Right atrium auricular region (tissue), 2 donors: ENCODE measurements at regions not wholly inside any gene's neighbourhood (a gene's known extent, or its start where the extent isn't known, plus 50 kb on each side); places are given as distances from the start of the nearest gene placed in this dataset.
"Not testable (repeated sequence)": the region's sequence is repeated elsewhere in the genome, so short reads cannot be mapped to it uniquely, and the experiment has no call there.

Source experiments
- DNase-seq: peaks from one replicate; pipeline ENCODE4 v3.0.0-alpha.2; 2019; ENCODE audit warnings: low spot score
- H3K27ac ChIP-seq, 2 donors: fragments of 200-600 bp; sonication (generic); 1 replicate in 1 of 2; 2 replicates in 1 of 2; pipeline ENCODE4 v1.5.1; 2016 to 2019
- H3K27me3 ChIP-seq, 2 donors: fragments of 200-600 bp; sonication (generic); one replicate each; pipeline versions ENCODE4 v1.5.1 to v1.6.0; 2017 to 2019
- H3K36me3 ChIP-seq: fragments of 200-600 bp; sonication (generic); one replicate; pipeline ENCODE4 v1.5.1; 2016
- H3K4me1 ChIP-seq, 2 donors: fragments of 200-600 bp; sonication (generic); one replicate each; pipeline versions ENCODE4 v1.5.1 to v1.6.0; 2017 to 2019
- H3K4me3 ChIP-seq, 2 donors: fragments of 200-600 bp; sonication (generic); 1 replicate in 1 of 2; 2 replicates in 1 of 2; pipeline ENCODE4 v1.5.1; 2017 to 2019; ENCODE audit warnings: mild to moderate bottlenecking in 1 of 2, moderate library complexity in 1 of 2
- H3K9me3 ChIP-seq, 2 donors: fragments of 200-600 bp; sonication (generic); one replicate each; pipeline ENCODE4 v1.5.1; 2019
- TF ChIP-seq, protein P1 (sequence below), 2 donors: fragments of 200-600 bp; sonication (generic); IDR thresholded peaks; one replicate each; pipeline ENCODE4 v1.5.1; 2019; ENCODE audit warnings: antibody characterized with exemption in 2 of 2

DNA sequence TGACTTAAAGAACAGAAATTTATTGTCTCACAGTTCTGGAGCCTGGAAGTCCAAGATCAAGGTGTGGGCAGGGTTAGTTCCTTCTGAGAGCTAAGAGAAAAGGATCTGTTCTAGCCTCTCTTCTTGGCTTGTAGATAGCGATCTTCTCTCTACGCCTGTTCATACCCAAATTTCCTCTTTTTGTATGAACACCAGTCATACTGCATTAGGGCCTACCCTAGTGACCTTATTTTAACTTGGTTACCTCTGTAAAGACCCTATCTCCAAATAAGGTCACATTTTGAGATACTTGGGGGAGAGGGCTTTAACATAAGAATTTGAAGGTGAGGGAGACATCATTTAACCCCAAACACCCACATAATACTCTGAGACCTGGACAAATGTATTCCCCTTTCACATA is 55.6 kb upstream of the SPP1 start:
- no peak for DNase-seq
- no peaks in the 10 kb centered on the region for H3K9me3 ChIP-seq
- H3K27ac ChIP-seq: no peak overlapping the region
- TF ChIP-seq, protein P1, sequence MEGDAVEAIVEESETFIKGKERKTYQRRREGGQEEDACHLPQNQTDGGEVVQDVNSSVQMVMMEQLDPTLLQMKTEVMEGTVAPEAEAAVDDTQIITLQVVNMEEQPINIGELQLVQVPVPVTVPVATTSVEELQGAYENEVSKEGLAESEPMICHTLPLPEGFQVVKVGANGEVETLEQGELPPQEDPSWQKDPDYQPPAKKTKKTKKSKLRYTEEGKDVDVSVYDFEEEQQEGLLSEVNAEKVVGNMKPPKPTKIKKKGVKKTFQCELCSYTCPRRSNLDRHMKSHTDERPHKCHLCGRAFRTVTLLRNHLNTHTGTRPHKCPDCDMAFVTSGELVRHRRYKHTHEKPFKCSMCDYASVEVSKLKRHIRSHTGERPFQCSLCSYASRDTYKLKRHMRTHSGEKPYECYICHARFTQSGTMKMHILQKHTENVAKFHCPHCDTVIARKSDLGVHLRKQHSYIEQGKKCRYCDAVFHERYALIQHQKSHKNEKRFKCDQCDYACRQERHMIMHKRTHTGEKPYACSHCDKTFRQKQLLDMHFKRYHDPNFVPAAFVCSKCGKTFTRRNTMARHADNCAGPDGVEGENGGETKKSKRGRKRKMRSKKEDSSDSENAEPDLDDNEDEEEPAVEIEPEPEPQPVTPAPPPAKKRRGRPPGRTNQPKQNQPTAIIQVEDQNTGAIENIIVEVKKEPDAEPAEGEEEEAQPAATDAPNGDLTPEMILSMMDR (IDR thresholded peaks at IDR 0.05): no peak
- H3K27me3 ChIP-seq: no peaks in the 10 kb centered on the region
- H3K4me3 ChIP-seq: no peak overlapping the region
- H3K4me1 ChIP-seq: no peaks in the 10 kb centered on the region
- no peaks in the 10 kb centered on the region for H3K36me3 ChIP-seq

DNA sequence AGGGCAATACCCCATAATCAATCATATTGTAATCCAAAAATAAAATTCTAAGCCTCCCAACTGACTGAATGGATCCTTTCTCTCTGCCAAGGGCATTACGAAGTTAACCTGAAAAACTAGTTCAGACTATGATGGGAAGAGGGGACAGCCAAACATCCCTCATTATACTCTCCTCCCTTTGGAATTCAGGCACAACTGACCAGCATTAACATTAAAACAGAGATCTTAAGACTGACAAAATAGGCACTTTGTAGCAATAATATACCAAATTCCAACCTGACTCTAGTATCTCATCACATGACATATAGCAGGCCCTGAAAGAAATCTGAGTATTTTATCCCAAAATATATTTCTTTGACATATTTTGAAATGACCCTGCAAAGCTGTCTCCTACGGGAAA is 55.0 kb upstream of the SPP1 start:
- H3K36me3 ChIP-seq: no peaks in the 10 kb centered on the region
- no peaks in the 10 kb centered on the region for H3K4me1 ChIP-seq
- no peaks in the 10 kb centered on the region for H3K27me3 ChIP-seq
- no peaks in the 10 kb centered on the region for H3K9me3 ChIP-seq
- no peak overlapping the region for H3K27ac ChIP-seq
- H3K4me3 ChIP-seq: no peak overlapping the region
- DNase-seq: no peak
- TF ChIP-seq, protein P1 (IDR thresholded peaks at IDR 0.05): no peak

DNA sequence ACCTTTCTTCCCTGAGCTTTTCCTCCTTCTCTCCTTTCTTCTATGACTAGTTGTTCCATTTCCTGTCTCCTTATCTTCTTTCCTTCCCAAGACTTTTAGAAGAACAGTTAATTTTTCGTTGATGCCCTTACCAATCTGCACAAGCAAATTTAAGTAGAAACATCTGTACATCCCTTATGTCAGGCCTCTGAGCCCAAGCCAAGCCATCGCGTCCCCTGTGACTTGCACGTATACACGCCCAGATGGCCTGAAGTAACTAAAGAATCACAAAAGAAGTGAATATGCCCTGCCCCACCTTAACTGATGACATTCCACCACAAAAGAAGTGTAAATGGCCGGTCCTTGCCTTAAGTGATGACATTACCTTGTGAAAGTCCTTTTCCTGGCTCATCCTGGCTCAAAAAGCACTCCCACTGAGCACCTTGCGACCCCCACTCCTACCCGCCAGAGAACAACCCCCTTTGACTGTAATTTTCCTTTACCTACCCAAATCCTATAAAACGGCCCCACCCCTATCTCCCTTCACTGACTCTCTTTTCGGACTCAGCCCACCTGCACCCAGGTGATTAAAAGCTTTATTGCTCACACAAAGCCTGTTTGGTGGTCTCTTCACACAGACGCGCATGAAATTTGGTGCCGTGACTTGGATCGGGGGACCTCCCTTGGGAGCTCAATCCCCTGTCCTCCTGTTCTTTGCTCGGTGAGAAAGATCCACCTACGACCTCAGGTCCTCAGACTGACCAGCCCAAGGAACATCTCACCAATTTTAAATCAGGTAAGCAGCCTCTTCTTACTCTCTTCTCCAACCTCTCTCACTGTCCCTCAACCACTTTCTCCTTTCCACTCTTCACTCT is 53.7 kb upstream of the SPP1 start:
- not testable (repeated sequence) for H3K4me3 ChIP-seq, H3K27me3 ChIP-seq, DNase-seq, H3K9me3 ChIP-seq, H3K27ac ChIP-seq, H3K4me1 ChIP-seq, H3K36me3 ChIP-seq

DNA sequence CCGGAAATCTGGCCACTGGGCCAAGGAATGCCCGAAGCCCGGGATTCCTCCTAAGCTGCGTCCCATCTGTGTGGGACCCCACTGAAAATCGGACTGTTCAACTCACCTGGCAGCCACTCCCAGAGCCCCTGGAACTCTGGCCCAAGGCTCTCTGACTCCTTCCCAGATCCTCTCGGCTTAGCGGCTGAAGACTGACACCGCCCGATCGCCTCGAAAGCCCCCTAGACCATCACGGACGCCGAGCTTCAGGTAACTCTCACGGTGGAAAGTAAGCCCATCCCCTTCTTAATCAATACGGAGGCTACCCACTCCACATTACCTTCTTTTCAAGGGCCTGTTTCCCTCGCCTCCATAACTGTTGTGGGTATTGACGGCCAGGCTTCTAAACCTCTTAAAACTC is 51.4 kb upstream of the SPP1 start:
- not testable (repeated sequence) for H3K9me3 ChIP-seq, H3K27ac ChIP-seq, DNase-seq, H3K36me3 ChIP-seq, H3K4me3 ChIP-seq, H3K27me3 ChIP-seq, H3K4me1 ChIP-seq
